Adrenal gland (tissue), 9 donors: ENCODE measurements at regions not wholly inside any gene's neighbourhood (a gene's known extent, or its start where the extent isn't known, plus 50 kb on each side); places are given as distances from the start of the nearest gene placed in this dataset.

Source experiments
- DNase-seq, 7 donors: peaks; one replicate each; pipeline ENCODE4 v3.0.0-alpha.2; 2019 to 2020
- H3K27ac ChIP-seq, 5 donors: fragments of 200-600 bp; sonication (generic) in 4 of 5; 1 replicate in 3 of 5; 2 replicates in 2 of 5; pipeline versions ENCODE4 v1.5.1 to v1.8.0; 2016 to 2020; ENCODE audit warnings: mild to moderate bottlenecking in 1 of 5
- H3K27me3 ChIP-seq: fragments of 200-600 bp; 2 replicates; pipeline ENCODE4 v1.8.0; 2021
- H3K36me3 ChIP-seq, 2 donors: fragments of 200-600 bp; replicated peaks in 1 of 2; 1 replicate in 1 of 2; 2 replicates in 1 of 2; pipeline versions ENCODE4 v1.5.1 to v1.8.0; 2018 to 2022
- H3K4me1 ChIP-seq, 2 donors: fragments of 200-600 bp; replicated peaks in 1 of 2; 1 replicate in 1 of 2; 2 replicates in 1 of 2; pipeline versions ENCODE4 v1.5.1 to v1.8.0; 2018 to 2021
- H3K4me3 ChIP-seq, 4 donors: fragments of 200-600 bp; sonication (generic) in 3 of 4; one replicate each; pipeline ENCODE4 v1.5.1; 2016 to 2018
- H3K9me3 ChIP-seq, 3 donors: fragments of 200-600 bp; sonication (generic) in 1 of 3; replicated peaks in 1 of 3; 1 replicate in 2 of 3; 2 replicates in 1 of 3; pipeline versions ENCODE4 v1.5.1 to v1.8.0; 2016 to 2021
- POLR2A ChIP-seq, 2 donors: fragments of 450-650 bp; IDR thresholded peaks; one replicate each; pipeline ENCODE4 v1.6.1; 2017; ENCODE audit warnings: antibody characterized with exemption in 2 of 2, mild to moderate bottlenecking in 2 of 2, moderate library complexity in 1 of 2
- WGBS, 4 donors: extraction: QIAGEN DNeasy Blood & Tissue Kit in 2 of 4; methylation state at CpG; one replicate each; pipeline versions ENCODE4 v1.1.5 to v1.1.7; 2013 to 2017; 5-methylcytosine and 5-hydroxymethylcytosine counted together
- intact Hi-C, 2 donors: fragments of 100-400 bp; cut with DNase I; formaldehyde crosslinking; loops; one replicate each; pipeline versions ENCODE4 v1.14.1 to v1.15.0; 2022 to 2023
- TF ChIP-seq, protein P1 (sequence below), 6 experiments: fragments of 450-650 bp in 4 of 6; fragments of 200-600 bp in 2 of 6; sonication (generic) in 1 of 6; IDR thresholded peaks; 1 replicate in 5 of 6; 2 replicates in 1 of 6; pipeline versions ENCODE4 v1.5.1 to v1.8.0; 2016 to 2021; ENCODE audit warnings: antibody characterized with exemption in 6 of 6, mild to moderate bottlenecking in 2 of 6, moderate library complexity in 1 of 6
- donor health status: healthy with polysubstance abuse.
- donor health status: Bipolar disorder and iron deficiency.
- donor health status: DM: yes; HTN: yes; CAD: no.
- donor health status: DM: no; HTN: no; CAD: no.
- donor health status: DM: no; HTN: no; CAD: no.

DNA sequence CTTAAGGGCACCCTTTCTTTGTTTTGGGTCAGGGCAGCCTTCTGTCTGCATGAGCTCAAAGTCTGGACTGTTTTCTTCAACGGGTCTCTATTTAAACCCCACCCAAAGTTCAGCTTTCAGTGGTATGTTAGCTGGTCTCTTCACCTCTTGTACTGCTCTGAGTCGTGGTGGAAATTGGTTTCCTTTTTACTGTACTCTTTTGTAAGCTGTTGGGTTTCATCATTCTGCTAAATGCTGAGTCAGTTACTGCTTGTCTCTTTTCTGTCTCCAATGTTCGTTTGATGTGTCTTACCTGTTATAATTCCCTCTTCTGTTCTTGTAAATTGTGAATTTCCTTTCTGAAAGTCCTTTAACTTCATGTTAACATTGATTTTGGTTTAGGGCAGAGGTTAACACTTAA, 64.1 kb upstream of the MALRD1 start:
- H3K36me3 ChIP-seq = no peaks in the 10 kb centered on the region

DNA sequence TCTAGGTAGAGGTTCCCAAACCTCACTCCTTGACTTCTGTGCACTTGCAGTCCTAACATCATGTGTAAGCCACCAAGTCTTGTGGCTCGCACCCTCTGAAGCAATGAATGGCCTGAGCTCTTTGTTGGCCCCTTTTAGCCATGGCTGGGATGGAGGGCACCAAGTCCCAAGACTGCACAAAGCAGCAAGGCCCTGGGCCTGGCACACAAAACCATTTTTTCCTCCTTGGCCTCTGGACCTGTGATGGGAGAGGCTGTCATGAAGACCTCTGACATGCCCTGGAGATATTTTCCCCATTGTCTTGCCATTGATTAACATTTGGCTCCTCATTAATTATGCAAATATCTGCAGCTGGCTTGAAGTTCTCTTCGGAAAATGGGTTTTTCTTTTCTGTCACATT, 60.3 kb upstream of the MALRD1 start:
- Histone ChIP-seq H3K9me3 (no peaks in the 10 kb centered on the region), H3K36me3 (no peaks in the 10 kb centered on the region), H3K4me3 (no peak overlapping the region), H3K27me3 (no peaks in the 10 kb centered on the region), H3K27ac (no peak overlapping the region), H3K4me1 (no peaks in the 10 kb centered on the region)
- intact Hi-C loops = no loop called here
- WGBS, 4 donors = 75 to 86% (median 81%) methylated on average over 2 of the region's 2 CpGs
- no peak for DNase-seq
- no peak for TF ChIP-seq POLR2A (IDR thresholded peaks at IDR 0.05)
- TF ChIP-seq, protein P1, sequence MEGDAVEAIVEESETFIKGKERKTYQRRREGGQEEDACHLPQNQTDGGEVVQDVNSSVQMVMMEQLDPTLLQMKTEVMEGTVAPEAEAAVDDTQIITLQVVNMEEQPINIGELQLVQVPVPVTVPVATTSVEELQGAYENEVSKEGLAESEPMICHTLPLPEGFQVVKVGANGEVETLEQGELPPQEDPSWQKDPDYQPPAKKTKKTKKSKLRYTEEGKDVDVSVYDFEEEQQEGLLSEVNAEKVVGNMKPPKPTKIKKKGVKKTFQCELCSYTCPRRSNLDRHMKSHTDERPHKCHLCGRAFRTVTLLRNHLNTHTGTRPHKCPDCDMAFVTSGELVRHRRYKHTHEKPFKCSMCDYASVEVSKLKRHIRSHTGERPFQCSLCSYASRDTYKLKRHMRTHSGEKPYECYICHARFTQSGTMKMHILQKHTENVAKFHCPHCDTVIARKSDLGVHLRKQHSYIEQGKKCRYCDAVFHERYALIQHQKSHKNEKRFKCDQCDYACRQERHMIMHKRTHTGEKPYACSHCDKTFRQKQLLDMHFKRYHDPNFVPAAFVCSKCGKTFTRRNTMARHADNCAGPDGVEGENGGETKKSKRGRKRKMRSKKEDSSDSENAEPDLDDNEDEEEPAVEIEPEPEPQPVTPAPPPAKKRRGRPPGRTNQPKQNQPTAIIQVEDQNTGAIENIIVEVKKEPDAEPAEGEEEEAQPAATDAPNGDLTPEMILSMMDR (IDR thresholded peaks at IDR 0.05) = no peak

More for the DNA sequence above, 64.1 kb upstream of the MALRD1 start:
- no peaks in the 10 kb centered on the region for H3K4me1 ChIP-seq
- H3K4me3 ChIP-seq = no peak overlapping the region
- DNase-seq = no peak
- H3K27me3 ChIP-seq = no peaks in the 10 kb centered on the region
- TF ChIP-seq, protein P1 (IDR thresholded peaks at IDR 0.05) = no peak
- no peak for TF ChIP-seq POLR2A (IDR thresholded peaks at IDR 0.05)
- no peaks in the 10 kb centered on the region for H3K9me3 ChIP-seq
- intact Hi-C loops = no loop called here
- no peak overlapping the region for H3K27ac ChIP-seq
- 35 to 53% (median 39%) methylated on average over 3 of the region's 3 CpGs for WGBS, 4 donors
